ENCODE measurements at regions not wholly inside any gene's neighbourhood (a gene's known extent, or its start where the extent isn't known, plus 50 kb on each side); places are given as distances from the start of the nearest gene placed in this dataset.
"Not testable (repeated sequence)": the region's sequence is repeated elsewhere in the genome, so short reads cannot be mapped to it uniquely, and the experiment has no call there.

- DNase-seq = no peak
Observed at GRCh38 chr10:22158426-22158825, 59.4 kb downstream of the EBLN1 start.

- DNase-seq = no peak
Observed at GRCh38 chr10:22156750-22157149, 61.1 kb downstream of the EBLN1 start.

- no peak for DNase-seq
Observed at GRCh38 chr10:22152403-22152802, 65.4 kb downstream of the EBLN1 start.

DNA sequence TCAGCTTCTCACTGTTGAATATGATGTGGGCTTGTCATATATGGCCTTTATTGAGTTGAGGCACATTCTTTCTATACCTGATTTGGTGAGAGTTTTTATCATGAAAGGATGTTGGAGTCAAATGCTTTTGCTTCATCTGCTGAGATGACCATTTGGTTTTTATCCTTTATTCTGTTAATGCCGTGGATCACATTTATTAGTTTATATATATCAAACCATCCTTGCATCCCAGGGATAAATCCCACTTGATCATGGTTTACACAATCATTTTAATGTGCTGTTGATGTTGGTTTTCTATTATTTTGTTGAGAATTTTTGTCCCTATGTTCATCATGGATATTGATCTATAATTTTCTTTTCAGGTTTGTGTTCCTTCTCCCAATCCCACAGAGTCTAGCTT, 67.0 kb downstream of the EBLN1 start:
- DNase-seq = no peak

DNA sequence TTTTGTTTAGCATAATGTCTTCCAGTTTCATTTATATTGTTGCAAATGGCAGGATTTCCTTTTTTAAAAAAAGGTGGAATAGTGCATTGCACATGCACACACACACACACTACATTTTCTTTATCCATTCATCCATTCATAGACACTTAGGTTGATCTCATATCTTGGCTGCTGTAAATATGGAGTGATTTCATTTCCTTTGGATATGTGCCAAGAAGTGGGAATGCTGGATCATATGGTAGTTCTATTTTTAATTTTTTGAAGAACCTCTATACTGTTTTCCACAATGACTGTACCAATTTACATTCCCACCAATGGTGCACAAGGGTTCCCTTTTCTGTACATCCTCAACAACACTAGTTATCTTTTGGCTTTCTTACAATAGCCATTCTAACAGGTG, 68.9 kb downstream of the EBLN1 start:
- DNase-seq = no peak

- not testable (repeated sequence) for DNase-seq
Observed at GRCh38 chr10:22145873-22146272, 71.9 kb downstream of the EBLN1 start.

GRCh38 chr10:22137542-22137941, 80.3 kb downstream of the EBLN1 start:
- DNase-seq = peak in 5 of 58 donors; percentile 1 to 53 (median 5)

- DNase-seq = no peak
Observed at GRCh38 chr10:22135591-22135990, 82.2 kb downstream of the EBLN1 start.

- no peak for DNase-seq
Observed at GRCh38 chr10:22133749-22134624, 83.8 kb downstream of the EBLN1 start.

- not testable (repeated sequence) for DNase-seq
Observed at GRCh38 chr10:22130824-22131223, 87.0 kb downstream of the EBLN1 start.

GRCh38 chr10:22129612-22130011, 88.2 kb downstream of the EBLN1 start:
- not testable (repeated sequence) for DNase-seq

DNA sequence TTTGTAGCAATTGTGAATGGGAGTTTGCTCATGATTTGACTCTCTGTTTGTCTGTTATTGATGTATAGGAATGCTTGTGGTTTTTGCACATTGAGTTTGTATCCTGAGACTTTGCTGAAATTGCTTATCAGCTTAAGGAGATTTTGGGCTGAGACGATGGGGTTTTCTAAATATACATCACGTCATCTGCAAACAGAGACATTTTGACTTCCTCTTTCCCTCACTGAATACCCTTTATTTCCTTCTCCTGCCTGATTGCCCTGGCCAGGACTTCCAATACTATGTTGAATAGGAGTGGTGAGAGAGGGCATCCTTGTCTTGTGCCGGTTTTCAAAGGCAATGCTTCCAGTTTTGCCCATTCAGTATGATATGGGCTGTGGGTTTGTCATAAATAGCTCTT, 96.6 kb downstream of the EBLN1 start:
- DNase-seq = not testable (repeated sequence)

GRCh38 chr10:22120072-22120471, 97.7 kb downstream of the EBLN1 start:
- not testable (repeated sequence) for DNase-seq

DNA sequence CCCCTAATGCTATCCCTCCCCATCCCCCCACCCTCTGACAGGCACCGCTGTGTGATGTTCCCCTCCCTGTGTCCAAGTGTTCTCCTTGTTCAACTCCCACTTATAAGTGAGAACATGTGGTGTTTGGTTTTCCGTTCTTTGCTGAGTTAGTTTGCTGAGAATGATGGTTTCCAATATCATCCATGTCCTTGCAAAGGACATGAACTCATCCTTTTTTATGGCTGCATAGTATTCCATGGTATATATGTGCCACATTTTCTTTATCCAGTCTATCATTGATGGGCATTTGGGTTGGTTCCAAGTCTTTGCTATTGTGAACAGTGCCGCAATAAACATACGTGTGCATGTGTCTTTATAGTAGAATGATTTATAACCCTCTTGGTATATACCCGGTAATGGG, 98.2 kb downstream of the EBLN1 start:
- not testable (repeated sequence) for DNase-seq

DNA sequence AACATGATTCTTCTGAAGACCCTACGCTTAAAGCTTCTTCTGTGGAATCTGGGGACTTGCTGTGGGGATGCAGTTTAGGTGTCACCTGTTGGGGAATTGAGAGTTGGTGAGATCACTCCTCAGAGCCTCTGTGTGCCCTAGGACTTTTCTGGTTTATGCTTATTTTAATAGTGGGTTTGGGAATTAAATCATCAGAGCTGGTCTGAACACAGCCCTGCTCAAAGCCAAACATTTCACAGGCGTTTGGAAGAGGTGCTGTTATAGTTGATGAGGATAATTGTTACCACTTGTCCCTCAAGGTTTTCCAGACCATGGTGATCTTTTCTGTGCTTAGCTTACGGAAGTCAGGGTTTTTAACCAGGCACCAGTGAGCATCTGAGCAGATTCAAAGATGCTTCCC, 106.1 kb downstream of the EBLN1 start:
- no peak for DNase-seq

DNA sequence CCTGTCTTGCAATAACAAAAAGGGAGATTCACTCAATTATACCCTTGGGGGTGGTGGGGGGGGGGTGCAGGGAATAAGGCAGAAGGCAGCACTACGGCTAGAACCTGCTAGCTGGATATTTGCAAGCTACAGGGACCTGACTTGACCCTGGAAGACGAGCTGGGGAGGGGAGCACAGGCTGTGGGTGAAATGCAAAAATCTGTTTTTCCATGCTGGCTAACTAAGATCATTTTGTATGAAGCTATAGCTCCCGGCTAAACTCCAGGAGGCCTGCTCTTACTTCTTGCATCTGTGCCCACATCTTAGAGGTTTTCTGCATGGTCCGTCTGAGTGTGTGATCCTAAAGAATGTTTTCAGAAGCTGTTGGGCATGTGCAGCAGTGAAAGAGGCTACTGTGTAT, 106.6 kb downstream of the EBLN1 start:
- DNase-seq = no peak

DNA sequence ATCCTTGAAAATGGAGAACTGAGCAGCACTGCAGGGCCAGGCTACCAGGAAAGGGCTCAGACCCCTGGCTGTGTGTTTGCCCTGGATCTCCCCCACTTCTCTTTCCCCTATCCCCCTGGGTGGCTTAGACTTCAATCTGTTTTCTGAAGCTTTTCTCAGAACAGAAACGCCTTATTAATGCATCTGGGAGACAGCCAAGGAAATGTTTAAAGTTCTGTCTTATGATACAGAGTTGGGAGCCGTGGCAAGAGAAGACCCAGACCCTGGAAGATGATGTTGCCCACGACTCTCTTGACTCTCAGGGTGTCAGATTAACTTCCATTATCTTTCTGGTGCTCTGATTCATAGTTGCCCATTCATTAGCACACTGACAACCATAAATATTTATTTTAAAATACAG, 107.1 kb downstream of the EBLN1 start:
- no peak for DNase-seq

DNA sequence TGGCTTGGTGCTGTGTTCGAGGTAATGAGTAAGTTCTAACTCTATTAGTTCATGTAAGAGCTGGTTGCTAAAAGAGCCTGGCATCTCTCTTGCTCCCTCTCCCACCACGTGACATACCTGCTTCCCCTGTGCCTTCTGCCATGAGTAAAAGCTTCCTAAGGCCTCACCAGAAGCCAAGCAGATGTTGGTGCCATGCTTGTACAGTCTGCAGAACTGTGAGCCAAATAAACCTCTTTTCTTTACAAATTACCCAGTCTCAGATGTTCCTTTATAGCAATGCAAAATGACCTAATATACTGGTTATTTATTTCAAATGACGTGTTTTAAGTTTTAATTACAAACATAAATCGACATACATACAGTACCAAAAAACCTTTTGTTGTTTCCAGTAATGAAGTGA, 101.7 kb upstream of the DNAJC1 start:
- DNase-seq = no peak

DNA sequence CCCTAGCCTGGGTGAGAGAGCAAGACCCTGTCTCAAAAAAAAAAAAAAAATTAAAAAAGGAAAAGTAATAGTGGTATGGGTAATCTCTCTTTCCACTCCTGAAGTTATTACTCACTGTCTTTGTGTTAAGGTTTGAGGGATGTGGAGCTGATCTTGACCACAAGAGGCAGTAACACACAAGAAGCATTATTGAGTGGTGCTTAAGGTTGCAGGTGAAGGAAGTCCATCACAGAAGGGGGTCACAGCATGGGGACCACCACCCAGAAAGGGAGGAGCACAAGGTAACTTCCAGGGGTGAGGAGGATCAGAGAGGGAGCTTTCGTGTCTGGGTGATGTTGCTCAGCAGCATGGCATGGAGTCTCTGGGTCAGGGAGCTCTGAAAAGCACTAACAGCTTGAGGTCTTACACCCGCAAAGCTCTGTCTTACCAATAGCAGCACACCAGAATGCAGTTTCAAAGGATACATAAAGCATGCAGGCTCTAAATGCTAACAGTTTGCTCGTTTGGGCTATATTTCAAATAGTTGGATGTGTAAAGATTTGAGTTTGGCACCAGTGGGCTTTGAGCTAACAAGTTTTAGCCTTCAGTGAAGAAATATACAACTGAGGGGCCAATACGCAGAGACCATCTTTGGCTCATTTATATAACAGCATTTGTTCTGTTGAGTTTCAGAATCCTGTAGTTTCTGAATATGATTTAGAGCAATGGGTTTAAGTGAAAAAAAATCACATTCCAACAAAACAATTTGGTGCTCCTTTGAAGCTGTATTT, 100.4 kb upstream of the DNAJC1 start:
- DNase-seq = no peak

DNA sequence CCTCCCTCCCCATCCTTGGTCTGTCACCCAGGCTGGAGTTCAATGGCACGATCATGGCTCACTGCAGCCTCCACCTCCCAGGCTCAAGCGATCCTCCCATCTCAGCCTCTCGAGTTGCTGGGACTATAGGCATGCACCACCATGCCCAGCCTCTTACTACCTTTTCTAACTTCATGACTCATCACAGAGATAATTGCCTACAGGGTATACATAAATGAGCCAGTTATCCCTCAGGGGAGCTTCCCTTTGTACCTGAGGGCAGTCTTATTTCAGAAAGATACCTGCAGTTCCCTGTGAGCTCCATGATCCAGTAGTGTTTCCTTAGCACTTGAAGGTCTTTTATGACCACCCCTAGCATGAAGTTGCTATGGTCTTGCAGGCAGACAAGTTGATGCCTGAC, 94.2 kb upstream of the DNAJC1 start:
- DNase-seq = no peak

- not testable (repeated sequence) for DNase-seq
Observed at GRCh38 chr10:22091260-22091659, 87.7 kb upstream of the DNAJC1 start.

GRCh38 chr10:22087402-22087738, 83.8 kb upstream of the DNAJC1 start:
- no peak for DNase-seq

Measured in anterior cingulate cortex (tissue), 58 donors.